ENCODE measurements at regions not wholly inside any gene's neighbourhood (a gene's known extent, or its start where the extent isn't known, plus 50 kb on each side); places are given as distances from the start of the nearest gene placed in this dataset.

GRCh38 chr10:35696392-35697287 is 54.5 kb upstream of the FZD8 start (continued):
- no peak for TF ChIP-seq MAFK (IDR thresholded peaks at IDR 0.05; ENCODE audit: low read depth, low read length)
- TF ChIP-seq POLR2A (IDR thresholded peaks at IDR 0.05; ENCODE audit: control extremely low read depth in 1 of 2, low read depth in 2 of 2, low read length in 2 of 2) = no peak
- TF ChIP-seq POLR2AphosphoS5 (IDR thresholded peaks at IDR 0.05; ENCODE audit: low read depth, low read length) = no peak
- TF ChIP-seq NANOG (IDR thresholded peaks at IDR 0.05; ENCODE audit: insufficient read depth, low read depth, low read length, poor library complexity, severe bottlenecking) = no peak
